ENCODE measurements at regions not wholly inside any gene's neighbourhood (a gene's known extent, or its start where the extent isn't known, plus 50 kb on each side); places are given as distances from the start of the nearest gene placed in this dataset.

GRCh38 chr9:82706786-82707185, 356.2 kb downstream of the RASEF start:
- TF ChIP-seq CTCF (IDR thresholded peaks at IDR 0.05; ENCODE audit: borderline replicate concordance, extremely low read depth, low read length, poor library complexity, severe bottlenecking) (no peak), EZH2 (IDR thresholded peaks at IDR 0.05; ENCODE audit: borderline replicate concordance, low read depth, low read length, severe bottlenecking) (no peak)
